ENCODE measurements at regions not wholly inside any gene's neighbourhood (a gene's known extent, or its start where the extent isn't known, plus 50 kb on each side); places are given as distances from the start of the nearest gene placed in this dataset.

GRCh38 chr2:198214114-198214596 lies 409.8 kb downstream of the PLCL1 start (continued):
- no peak for TF ChIP-seq E2F8 (IDR thresholded peaks at IDR 0.05; ENCODE audit: low read depth, partially characterized antibody)
- peak; percentile 95 for TF ChIP-seq ZNF395 (CRISPR knock-in tag; IDR thresholded peaks at IDR 0.05)
- peak; percentile 62; the same call in 1 of the 2 replicates for TF ChIP-seq SMARCA4 (IDR thresholded peaks at IDR 0.05)
- no peak for TF ChIP-seq POLR2G (IDR thresholded peaks at IDR 0.05; ENCODE audit: low read depth, low read length)
- no peak for TF ChIP-seq MGA (IDR thresholded peaks at IDR 0.05)
- TF ChIP-seq ZNF696 (CRISPR knock-in tag; conservative IDR thresholded peaks at IDR 0.05) = no peak
- no peak for TF ChIP-seq WHSC1 (IDR thresholded peaks at IDR 0.05; ENCODE audit: low read length)
- TF ChIP-seq ZNF197 (CRISPR knock-in tag; IDR thresholded peaks at IDR 0.05; ENCODE audit: low read depth) = peak; percentile 92
- TF ChIP-seq U2AF2 (optimal IDR thresholded peaks at IDR 0.05; ENCODE audit: low read depth, low read length) = no peak
- peak; percentile 99 for TF ChIP-seq ZNF175 (CRISPR knock-in tag; IDR thresholded peaks at IDR 0.05; ENCODE audit: low read depth)
- TF ChIP-seq SMAD4 (CRISPR knock-in tag; conservative IDR thresholded peaks at IDR 0.05) = peak; percentile 90
- TF ChIP-seq ELF4 (CRISPR knock-in tag; IDR thresholded peaks at IDR 0.05) = 0 out of 2 replicates have a peak, but pooled peaks have one; percentile 54
- TF ChIP-seq GTF2A2 (tag; IDR thresholded peaks at IDR 0.05) = no peak
- TF ChIP-seq ZEB2 (IDR thresholded peaks at IDR 0.05) = no peak
